ENCODE measurements at regions not wholly inside any gene's neighbourhood (a gene's known extent, or its start where the extent isn't known, plus 50 kb on each side); places are given as distances from the start of the nearest gene placed in this dataset.
"Not testable (repeated sequence)": the region's sequence is repeated elsewhere in the genome, so short reads cannot be mapped to it uniquely, and the experiment has no call there.

- no peak for DNase-seq
Measured at GRCh38 chr5:105689596-105689995, 1981.1 kb downstream of the EFNA5 start.

GRCh38 chr5:105688227-105688792 is 1982.4 kb downstream of the EFNA5 start:
- no peak for DNase-seq

- no peak for DNase-seq
Measured at GRCh38 chr5:105687493-105687892, 1983.2 kb downstream of the EFNA5 start.

DNA sequence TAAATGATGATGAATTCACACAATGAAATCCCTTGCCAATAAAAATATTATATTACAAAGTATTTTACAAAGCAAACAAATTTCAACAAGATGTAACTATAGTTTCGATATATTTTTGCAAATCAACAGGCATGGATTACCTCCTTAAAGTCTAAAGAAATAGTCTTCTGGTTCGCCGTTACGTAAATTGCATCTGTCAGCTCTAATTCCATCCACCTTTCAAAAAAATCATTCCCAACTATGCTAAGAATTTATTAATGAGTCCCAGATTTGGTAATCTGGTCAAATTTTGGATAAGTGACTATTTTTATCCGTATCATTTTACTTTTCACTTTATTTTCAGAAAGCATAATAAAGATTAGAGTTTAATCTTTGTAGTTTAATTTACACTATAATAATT is 1984.9 kb downstream of the EFNA5 start:
- no peak for DNase-seq

- no peak for DNase-seq
Measured at GRCh38 chr5:105684799-105685198, 1985.9 kb downstream of the EFNA5 start.

DNA sequence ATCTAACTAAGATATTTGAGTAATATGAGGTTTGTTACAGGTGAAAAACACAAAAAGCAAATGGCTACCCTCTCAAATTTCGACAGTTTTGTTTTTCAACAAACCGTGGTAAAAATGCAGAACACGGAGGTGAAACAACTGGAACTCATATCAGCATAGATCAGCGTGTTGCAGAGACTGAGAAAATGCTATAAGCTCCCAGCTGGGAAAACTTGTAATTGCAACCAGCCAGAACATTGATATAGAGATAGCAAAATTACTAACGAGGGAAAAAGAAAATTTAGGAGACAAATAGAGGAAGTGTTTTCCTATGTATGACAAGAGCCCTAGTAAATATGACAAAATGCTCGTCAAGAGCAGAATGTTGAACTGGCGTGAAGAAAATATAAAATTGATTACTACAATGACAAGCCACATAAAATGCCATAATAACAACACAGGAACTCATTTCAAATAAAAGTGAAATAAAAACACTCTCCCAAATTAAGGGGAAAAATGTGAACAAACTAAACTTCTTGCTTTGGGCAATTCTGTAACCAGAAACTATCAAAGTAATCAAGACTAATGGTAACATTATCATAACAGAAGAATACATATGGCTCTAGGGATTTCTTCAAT is 1989.8 kb downstream of the EFNA5 start:
- DNase-seq, result no peak

DNA sequence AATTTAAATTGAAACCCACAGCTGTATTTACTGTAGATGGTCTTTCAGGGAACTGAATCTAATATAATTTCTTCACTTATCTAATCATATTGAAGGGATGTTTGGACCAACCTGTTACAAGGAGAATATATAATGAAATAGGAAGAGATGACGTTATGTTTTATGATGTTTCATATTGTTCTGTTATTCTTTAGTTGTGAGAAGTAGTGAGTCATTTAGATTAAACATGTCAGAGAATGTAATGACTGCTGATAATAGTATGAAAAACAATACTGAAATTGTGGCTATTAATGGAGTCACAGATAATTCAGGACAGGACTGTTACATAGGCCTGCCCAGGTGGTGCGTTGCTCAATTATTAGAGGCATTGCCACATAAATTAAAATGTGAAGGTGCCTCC is 1993.4 kb downstream of the EFNA5 start:
- no peak for DNase-seq

DNA sequence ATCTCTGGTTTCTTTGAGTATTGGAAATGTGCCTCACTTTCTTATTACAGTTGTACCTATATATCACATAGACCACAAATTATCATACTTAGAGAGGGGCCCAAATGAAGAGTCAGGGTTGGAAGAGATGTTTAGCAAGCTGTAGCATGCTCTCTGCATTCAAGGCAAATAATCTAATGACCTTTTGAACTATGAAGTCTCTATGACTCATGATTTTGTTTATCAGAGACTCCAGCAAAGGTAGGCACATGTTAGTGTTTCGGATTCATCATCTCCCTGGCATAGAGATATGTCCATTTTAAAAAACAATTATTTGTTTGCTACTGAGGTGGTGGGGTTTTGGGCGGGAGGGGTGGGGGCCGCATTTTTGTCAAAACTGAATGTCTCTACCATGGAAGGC is 2000.1 kb downstream of the EFNA5 start:
- DNase-seq, result no peak

- no peak for DNase-seq
Measured at GRCh38 chr5:105663671-105664070, 2007.1 kb downstream of the EFNA5 start.

- DNase-seq, result no peak
Measured at GRCh38 chr5:105659396-105659795, 2011.3 kb downstream of the EFNA5 start.

GRCh38 chr5:105640328-105640727 is 2030.4 kb downstream of the EFNA5 start:
- no peak for DNase-seq

DNA sequence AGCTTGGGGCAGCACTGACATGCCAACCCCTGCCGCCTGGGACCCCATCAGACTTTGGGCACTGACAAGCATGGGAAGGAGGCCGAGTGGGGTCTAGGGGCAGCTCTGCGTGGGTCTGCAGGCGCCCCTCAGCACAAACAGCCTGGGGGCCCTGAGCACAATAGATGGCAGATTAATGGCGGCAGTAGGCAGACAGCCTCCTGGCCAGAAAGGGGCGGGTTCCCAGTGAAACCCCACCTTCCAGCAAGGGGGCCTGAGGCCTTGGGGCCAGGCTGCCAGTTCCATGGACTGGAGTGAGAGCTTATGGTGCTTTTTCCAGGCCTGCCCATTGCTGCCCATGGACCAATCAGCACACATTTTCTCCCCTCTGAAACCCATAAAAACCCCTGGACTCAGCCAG is 2031.2 kb downstream of the EFNA5 start:
- DNase-seq, result no peak

DNA sequence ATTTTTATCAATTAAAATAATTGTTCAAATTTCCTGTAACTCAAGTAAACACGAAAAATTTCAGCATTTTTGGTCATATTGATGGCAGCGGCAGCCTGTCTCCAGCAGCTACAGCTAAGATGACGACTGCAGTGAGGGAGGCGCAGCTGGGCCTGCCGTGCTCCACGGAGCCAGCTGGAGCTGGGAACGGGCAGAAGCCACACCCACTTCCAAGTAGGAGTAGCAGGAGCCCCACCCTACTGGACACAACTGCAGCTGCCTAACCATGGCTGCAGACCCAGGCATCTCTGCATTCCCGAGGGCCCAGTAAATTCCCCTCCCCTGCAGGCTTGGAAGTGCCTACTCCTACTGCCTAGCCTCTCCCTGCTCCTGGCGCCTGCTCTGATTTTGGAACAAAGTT is 2031.7 kb downstream of the EFNA5 start:
- DNase-seq, result no peak

DNA sequence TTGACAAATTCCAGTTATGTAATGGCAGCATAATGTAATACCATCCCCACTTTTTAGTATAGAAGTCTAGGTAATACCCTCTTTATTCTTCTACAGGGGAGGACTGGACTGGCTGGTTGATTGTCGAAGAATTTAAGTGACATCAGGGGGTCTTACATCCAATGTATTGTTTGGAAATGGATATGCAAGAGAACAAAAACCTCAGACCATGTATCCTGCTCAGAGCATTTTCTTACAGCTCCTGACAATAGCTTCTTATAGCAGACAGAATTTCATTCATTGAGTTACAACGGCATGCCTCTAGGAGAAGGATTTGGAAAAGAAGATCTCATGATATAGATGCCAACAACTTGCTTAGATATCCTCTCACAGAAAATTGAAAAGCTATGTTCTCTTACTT is 2032.3 kb downstream of the EFNA5 start:
- no peak for DNase-seq

DNA sequence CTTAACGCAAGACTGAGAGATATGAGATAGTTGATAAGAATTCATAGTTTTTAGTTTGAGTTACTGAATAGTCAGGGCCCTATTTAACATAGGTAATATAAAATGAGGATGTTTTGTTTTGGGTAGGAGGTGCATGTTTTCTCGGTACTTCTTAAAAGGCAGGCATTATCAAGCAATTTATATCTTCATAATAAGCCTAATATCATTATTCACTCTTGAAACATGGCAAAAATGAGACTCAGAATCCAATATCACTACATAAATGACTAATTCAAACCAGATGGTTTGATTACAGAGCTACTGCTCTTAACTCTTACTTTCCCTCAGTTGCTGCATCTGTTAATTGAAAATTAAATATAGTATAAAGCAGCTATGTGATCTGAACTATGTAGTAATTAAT is 2038.7 kb downstream of the EFNA5 start:
- no peak for DNase-seq

DNA sequence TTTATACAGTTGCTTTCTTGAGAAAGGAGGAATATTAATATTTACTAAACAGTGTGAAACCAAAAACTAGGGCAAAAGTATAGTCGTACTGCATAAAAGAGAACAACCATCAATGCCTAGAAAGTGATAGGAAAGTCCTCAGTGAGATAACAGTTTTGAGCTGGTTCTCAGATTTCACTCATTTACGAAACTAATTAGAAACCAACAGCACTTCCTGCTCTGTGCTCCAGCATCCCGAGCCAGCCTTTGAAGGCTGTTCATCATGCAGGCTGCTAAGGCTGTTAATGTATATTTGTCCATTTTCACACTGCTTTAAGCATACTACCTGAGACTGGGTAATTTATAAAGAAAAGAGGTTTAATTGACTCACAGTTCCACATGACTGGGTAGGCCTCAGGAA is 2039.9 kb downstream of the EFNA5 start:
- no peak for DNase-seq

- no peak for DNase-seq
Measured at GRCh38 chr5:105619725-105620124, 2051.0 kb downstream of the EFNA5 start.

DNA sequence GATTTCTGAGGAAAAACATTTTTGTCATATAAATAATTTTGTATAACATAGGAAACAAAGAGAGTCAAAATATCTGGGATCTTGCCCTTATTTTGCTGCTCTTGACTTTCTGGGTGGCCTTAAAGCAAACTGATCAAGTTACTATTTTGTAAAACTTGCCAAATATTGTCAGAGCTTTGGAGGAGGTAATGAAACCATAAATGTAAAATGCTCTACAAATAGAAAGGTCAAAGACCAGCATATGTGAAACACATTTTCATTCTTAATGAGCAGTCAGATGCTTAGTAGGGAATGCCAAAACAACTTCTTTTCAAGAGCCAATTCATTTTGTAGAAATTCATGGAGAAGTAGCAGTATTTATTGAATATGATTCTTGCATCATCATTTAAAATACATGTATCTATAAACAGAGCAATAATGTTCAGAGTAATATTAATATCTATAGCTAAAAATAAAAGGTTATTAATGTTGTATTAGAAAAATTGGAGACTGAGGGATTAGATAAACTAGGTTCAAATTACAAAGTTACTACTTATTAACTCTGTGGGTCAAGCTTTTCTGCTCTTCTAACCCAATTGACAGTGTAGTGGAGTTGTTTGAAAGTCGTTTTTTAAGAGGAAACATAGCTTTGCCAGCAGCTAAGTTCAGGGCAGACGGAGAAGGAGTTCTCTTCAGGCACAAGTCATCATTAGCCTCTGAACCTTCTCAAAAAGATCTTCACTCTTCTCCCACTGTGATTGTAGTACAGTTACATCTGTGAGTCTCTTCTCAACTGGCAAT is 2053.1 kb downstream of the EFNA5 start:
- no peak for DNase-seq

DNA sequence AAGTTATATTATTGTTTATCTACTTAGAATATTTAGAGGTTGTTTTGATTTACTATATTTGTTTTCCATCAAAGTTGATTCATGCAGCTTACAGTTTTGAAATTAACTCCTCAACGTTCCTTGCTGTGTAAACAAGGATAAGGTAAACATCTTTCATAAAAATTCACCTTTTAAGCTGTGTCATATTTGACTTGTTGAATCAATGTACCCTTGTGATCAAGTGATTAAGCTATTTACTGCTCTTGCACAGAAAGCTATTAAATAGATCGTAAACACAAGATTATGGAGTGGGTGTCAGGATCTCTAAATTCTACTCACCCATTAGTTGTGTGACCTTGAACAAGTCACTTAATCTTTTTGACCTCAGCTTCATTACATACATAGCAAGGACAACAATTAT is 2054.0 kb upstream of the NUDT12 start:
- no peak for DNase-seq

GRCh38 chr5:105602406-105602805 is 2039.8 kb upstream of the NUDT12 start:
- not testable (repeated sequence) for DNase-seq

DNA sequence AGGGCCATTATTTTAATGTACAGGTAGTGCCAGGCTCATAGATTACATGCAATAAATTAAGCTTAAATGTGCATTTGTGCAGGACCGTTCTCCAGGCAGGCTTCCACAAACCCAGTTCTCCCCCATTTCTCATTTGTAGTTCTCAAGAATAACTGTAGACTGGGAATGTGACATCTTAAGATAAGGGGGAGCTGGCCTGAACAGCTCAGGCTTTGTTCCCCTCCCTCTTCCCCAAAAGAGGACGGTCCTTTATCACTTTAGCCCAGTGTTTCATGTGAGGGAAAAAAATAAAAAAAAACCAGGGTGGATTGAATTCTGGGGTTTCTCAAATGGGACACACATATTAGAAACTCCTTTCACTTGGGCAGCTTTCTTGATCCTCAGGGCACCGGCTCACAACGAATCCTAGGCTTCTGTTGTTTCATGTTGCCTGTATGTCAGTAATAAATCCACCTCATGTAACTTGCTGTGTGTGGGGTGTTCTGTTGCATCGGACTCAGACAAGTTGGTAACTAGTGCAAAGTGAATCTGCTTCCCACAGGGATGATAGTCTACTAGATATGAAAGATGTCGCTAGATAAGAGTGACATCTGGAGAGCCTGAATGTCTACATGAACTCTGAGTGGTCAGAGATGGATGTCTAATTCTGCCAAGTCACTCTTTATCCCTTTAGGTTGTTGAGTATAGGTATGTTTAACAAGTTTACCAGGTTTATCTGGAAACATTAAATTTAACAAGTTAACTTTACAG is 2030.6 kb upstream of the NUDT12 start:
- DNase-seq, result no peak

GRCh38 chr5:105587963-105588662 is 2025.5 kb upstream of the NUDT12 start:
- DNase-seq, result no peak
